ENCODE measurements at regions not wholly inside any gene's neighbourhood (a gene's known extent, or its start where the extent isn't known, plus 50 kb on each side); places are given as distances from the start of the nearest gene placed in this dataset.

DNA sequence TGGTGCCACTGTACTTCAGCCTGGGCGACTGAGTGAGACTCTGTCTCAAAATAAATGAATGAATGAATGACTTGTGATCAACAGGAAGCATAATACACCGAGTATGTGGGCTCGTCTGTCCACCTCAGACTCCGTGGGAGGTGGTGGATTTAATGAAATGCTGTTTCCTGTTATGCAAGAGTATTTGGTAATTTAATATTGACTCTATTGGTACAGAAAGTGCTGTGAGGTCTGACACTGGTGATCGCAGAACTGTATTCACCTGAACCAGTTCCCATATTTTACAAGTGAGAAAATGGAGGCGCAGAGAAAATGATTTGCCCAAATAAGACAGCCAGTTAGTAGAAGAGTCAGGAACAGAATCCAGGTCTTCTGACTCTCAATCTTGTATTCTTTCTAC lies 423.3 kb downstream of the RAPGEF2 start:
- no peak for ATAC-seq
- H3K27me3 Mint-ChIP-seq = no peaks in the 10 kb centered on the region
- H3K4me1 Mint-ChIP-seq = no peaks in the 10 kb centered on the region
- DNase-seq = no peak
- CTCF ChIA-PET = no interaction called here
- H3K36me3 Mint-ChIP-seq = no peaks in the 10 kb centered on the region
- H3K4me3 Mint-ChIP-seq = no peak overlapping the region
- no peaks in the 10 kb centered on the region for H3K9me3 Mint-ChIP-seq (ENCODE audit: low read depth)
- H3K27ac Mint-ChIP-seq = no peak overlapping the region

DNA sequence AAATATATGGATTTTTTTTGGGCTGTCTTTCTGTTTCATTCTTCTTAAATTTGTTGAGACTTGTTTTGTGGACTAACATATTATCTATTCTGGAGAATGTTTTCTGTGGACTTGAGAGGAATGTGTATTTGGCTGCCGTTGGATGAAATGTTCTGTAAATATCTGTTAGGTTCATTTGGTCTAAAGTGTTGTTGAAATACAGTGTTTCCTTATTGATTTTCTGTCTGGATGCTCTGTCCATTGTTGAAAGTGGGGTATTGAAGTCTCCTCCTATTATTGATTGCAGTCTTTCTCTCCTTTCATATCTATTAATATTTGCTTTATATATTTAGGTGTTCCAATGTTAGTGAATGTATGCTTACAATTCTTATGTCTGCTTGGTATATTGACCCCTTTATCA lies 431.8 kb downstream of the RAPGEF2 start:
- Mint-ChIP-seq H3K27me3 (no peaks in the 10 kb centered on the region), H3K36me3 (no peaks in the 10 kb centered on the region), H3K4me3 (no peak overlapping the region), H3K9me3 (ENCODE audit: low read depth) (peaks cover 4% of the 10 kb centered on the region), H3K4me1 (no peaks in the 10 kb centered on the region), H3K27ac (no peak overlapping the region)
- ATAC-seq (no peak), DNase-seq (no peak)
- CTCF ChIA-PET = no interaction called here

DNA sequence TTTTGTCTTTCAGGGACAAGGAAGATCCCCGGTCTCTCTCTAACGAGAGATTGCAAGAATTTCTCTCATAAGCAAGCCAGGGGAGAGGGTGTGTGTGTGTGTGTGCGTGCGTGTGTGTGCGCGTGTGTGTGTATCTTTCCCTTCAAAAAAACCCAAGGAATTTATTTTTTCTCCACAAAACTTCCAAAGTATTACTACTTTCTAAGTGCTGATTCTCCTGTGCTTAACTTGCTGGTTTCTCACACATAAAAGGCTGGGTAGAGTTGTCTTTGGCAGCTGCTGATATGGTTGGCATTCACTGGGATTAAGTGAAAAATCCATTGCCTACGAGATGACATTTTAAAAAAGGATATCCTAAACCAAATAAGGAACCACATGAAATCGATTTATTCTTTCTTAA lies 435.7 kb downstream of the RAPGEF2 start:
- ATAC-seq (no peak), DNase-seq (no peak)
- Mint-ChIP-seq H3K27me3 (no peaks in the 10 kb centered on the region), H3K36me3 (no peaks in the 10 kb centered on the region), H3K9me3 (ENCODE audit: low read depth) (peaks cover 2% of the 10 kb centered on the region), H3K27ac (no peak overlapping the region), H3K4me1 (no peaks in the 10 kb centered on the region), H3K4me3 (no peak overlapping the region)
- CTCF ChIA-PET = no interaction called here

DNA sequence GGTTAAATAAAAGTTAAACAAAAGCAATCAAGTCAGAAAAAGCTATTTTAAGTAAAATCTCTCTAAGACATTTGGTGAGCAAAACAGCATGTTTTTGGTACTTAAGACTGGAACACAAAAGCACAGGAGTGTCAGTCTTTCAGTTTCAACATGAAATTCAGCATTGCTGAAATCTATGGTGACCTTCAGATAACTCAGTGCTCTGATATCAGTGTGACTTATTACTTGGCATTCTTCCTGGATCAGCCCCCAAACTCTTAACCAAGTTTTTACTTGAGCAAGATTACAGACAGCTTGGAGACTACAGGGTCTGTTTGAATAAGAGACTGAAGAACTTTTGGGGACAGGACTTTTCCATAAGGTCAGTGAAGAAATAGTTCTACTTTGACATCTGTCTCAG lies 437.2 kb downstream of the RAPGEF2 start:
- Mint-ChIP-seq H3K4me1 (no peaks in the 10 kb centered on the region), H3K27ac (no peak overlapping the region), H3K27me3 (no peaks in the 10 kb centered on the region), H3K36me3 (no peaks in the 10 kb centered on the region), H3K9me3 (ENCODE audit: low read depth) (peaks cover under 1% of the 10 kb centered on the region), H3K4me3 (no peak overlapping the region)
- CTCF ChIA-PET = no interaction called here
- no peak for DNase-seq
- ATAC-seq = no peak

DNA sequence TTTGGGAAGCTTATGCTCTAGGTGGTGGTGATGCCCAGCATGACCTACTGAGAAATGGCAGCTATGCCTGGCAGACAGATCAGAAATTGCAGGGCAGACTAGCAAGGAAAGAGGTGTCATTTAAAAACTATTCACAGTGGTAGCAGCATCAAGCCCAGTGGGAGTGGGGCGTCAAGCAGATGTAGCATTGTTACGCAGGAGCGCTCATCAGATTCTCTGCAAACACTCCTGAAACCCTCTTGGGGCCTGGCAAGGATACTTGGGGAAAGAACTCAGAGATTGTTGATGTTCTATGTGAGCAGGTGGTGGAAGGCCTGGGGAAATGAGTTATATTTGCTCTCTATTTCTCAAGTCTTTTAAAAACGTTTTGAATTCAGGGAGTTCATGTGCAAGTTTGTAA lies 437.6 kb downstream of the RAPGEF2 start:
- Mint-ChIP-seq H3K27me3 (no peaks in the 10 kb centered on the region), H3K4me3 (no peak overlapping the region), H3K9me3 (ENCODE audit: low read depth) (no peaks in the 10 kb centered on the region), H3K27ac (no peak overlapping the region), H3K36me3 (no peaks in the 10 kb centered on the region), H3K4me1 (no peaks in the 10 kb centered on the region)
- DNase-seq = no peak
- CTCF ChIA-PET = no interaction called here
- ATAC-seq = no peak

DNA sequence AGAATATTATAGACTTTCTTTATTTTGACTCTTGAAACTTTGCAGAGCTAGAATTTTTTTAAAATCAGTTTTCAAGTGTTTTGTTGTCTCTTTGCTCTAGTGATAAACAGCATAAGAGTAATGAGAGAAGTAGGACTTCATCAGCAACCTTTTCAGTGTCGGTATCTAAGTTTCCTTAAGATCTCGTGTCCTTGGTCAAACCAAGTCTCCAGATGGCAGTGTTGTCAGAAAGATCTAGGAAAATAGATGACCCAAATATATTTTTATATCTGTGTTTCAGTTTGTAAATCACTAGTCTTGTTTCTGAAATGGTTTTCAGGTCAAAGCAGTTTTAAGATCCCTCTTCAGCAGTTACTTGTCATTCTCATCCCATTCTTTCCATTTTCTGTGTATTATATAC lies 438.3 kb downstream of the RAPGEF2 start:
- no peak overlapping the region for H3K4me3 Mint-ChIP-seq
- no peak overlapping the region for H3K27ac Mint-ChIP-seq
- H3K36me3 Mint-ChIP-seq = no peaks in the 10 kb centered on the region
- no peaks in the 10 kb centered on the region for H3K4me1 Mint-ChIP-seq
- DNase-seq (no peak), ATAC-seq (no peak)
- CTCF ChIA-PET = no interaction called here
- H3K27me3 Mint-ChIP-seq = no peaks in the 10 kb centered on the region
- no peaks in the 10 kb centered on the region for H3K9me3 Mint-ChIP-seq (ENCODE audit: low read depth)

DNA sequence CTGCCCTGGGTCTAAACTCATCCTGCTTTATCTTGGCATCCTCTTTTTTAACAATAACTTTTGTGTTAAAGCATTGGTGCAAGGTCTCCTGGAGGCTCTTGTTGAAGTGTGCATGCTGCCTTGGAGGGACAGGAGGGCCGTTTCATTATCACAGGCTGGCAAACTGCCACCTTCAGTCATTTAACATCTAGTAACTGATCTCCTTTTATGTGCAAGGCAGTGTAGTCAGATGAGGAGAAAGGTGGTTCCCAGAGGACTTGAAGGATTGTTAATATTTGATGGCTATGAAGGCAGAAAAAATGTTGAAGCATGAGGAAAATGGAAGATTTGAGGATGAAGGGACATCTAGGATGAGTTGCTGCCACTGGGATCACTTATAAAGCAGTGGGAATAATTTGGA lies 439.4 kb downstream of the RAPGEF2 start:
- no peaks in the 10 kb centered on the region for H3K36me3 Mint-ChIP-seq
- H3K4me1 Mint-ChIP-seq = no peaks in the 10 kb centered on the region
- H3K9me3 Mint-ChIP-seq (ENCODE audit: low read depth) = no peaks in the 10 kb centered on the region
- ATAC-seq (no peak), DNase-seq (no peak)
- no peak overlapping the region for H3K4me3 Mint-ChIP-seq
- H3K27ac Mint-ChIP-seq = no peak overlapping the region
- H3K27me3 Mint-ChIP-seq = no peaks in the 10 kb centered on the region
- CTCF ChIA-PET = no interaction called here

DNA sequence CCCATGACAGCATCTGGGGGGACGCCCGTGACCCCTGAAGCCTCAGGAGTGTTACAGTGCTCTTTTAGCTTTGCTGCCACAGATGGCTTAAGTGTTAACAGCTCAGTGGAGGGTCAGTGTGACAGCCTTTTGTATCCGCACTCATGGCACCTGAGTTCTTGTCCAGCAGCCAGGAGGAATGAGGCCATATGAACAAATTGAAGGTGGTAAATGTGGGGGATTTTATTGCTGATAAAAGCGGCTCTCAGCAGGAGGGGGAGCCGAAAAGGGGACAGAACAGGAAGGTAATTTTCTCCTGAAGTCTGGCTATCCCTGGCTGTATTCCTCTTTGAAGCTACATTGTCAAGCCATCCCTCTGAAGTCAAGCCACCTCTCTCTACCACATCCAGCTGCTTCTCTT lies 441.0 kb downstream of the RAPGEF2 start:
- H3K27me3 Mint-ChIP-seq = no peaks in the 10 kb centered on the region
- no peak overlapping the region for H3K4me3 Mint-ChIP-seq
- H3K27ac Mint-ChIP-seq = no peak overlapping the region
- no peaks in the 10 kb centered on the region for H3K36me3 Mint-ChIP-seq
- H3K9me3 Mint-ChIP-seq (ENCODE audit: low read depth) = no peaks in the 10 kb centered on the region
- ATAC-seq (no peak), DNase-seq (no peak)
- no peaks in the 10 kb centered on the region for H3K4me1 Mint-ChIP-seq
- CTCF ChIA-PET = no interaction called here

DNA sequence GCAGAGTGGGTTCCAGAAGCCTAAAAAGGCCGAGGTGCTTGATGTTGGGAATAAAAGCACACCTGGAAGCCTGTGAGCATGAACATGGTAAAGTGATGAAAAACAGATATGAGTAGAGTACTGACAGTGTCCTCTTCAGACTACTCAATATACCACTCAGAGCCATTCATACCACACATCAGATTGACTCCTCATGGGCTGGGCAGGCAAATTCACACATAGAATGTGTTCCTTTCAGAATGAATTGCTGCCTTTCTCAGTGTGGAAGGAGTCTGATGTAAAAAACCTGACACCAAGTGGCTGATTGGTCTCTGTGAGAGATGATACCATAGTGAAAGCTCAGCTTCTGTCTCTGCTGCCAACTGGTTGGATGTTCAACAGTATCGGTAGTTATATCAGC lies 442.7 kb downstream of the RAPGEF2 start:
- no peaks in the 10 kb centered on the region for H3K4me1 Mint-ChIP-seq
- H3K36me3 Mint-ChIP-seq = no peaks in the 10 kb centered on the region
- H3K27me3 Mint-ChIP-seq = no peaks in the 10 kb centered on the region
- CTCF ChIA-PET = no interaction called here
- DNase-seq = no peak
- H3K27ac Mint-ChIP-seq = no peak overlapping the region
- no peak overlapping the region for H3K4me3 Mint-ChIP-seq
- no peaks in the 10 kb centered on the region for H3K9me3 Mint-ChIP-seq (ENCODE audit: low read depth)
- ATAC-seq = no peak

DNA sequence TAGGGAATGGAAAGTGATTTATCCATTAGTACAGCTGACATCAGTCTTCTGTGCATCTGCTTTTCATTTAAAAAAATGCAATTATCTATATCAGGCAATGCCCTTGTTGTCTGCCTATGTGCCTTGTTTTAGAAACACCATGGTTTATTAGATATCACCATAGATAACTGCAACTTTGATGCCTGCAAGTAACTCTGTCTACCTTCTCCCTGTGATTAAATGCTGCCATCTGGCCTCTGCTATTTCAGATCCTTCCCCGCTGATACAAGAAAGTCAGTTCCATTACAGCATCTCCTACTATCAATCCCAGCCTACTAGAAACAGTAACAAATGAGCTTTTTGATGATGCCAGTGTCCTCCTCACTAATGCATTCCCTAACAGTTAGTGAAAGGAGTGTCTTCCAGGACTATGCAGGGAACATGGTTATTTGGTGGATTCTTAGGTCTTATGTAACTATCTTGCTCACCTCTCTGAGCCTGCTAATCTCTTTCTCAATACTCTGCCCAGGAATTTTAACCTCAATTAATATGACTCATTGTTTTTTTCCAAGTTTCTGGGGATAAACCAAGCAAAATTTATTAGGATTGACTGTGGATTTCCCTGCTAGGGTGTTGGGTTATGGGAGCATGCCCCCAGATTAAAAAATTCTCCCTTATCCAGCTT lies 444.9 kb downstream of the RAPGEF2 start:
- Mint-ChIP-seq H3K36me3 (no peaks in the 10 kb centered on the region), H3K4me3 (no peak overlapping the region), H3K4me1 (no peaks in the 10 kb centered on the region), H3K9me3 (ENCODE audit: low read depth) (no peaks in the 10 kb centered on the region), H3K27ac (no peak overlapping the region), H3K27me3 (no peaks in the 10 kb centered on the region)
- CTCF ChIA-PET = no interaction called here
- ATAC-seq (no peak), DNase-seq (no peak)

DNA sequence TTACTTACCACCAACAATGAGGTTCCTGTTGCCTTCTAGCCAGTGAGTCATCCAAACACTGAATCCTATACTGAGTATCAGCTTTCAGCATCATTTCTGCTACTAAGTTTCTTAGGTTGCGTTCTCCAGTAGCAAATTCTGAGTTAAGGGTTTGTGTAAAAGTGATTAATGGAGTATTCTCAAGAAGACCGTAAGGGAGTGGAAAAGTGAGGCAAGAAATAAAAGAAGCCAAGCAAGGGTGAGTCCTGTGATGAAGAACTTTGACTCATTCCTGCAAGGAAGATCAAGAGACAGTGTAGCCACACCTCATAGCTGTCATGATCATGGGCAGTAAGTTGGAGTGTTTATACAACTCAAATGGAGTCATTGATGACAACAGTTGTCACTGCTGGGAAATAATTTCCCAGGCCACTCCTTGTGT lies 446.2 kb downstream of the RAPGEF2 start:
- Mint-ChIP-seq H3K4me3 (no peak overlapping the region), H3K4me1 (no peaks in the 10 kb centered on the region), H3K27ac (no peak overlapping the region), H3K9me3 (ENCODE audit: low read depth) (no peaks in the 10 kb centered on the region), H3K36me3 (no peaks in the 10 kb centered on the region), H3K27me3 (no peaks in the 10 kb centered on the region)
- no peak for ATAC-seq
- CTCF ChIA-PET = no interaction called here
- no peak for DNase-seq

DNA sequence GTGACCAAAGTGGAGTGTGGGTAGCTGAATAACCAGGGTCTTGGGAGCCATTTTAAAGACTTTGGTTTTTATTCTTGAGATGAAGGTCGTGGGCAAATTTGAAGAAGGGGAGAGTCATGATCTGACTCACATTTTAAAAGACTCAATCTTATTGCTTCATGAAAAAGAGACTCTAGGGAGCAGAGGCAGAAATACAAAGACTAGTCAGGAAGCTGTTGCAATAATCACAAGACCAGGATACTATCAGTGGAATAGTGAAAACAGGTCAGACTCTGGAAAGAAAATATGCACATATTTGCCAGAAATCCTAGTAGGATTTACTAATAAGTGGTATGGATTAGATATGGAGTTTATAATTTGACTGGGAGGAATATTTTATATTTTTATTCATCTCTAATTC lies 448.4 kb downstream of the RAPGEF2 start:
- H3K27ac Mint-ChIP-seq = no peak overlapping the region
- H3K4me3 Mint-ChIP-seq = no peak overlapping the region
- no peaks in the 10 kb centered on the region for H3K36me3 Mint-ChIP-seq
- H3K9me3 Mint-ChIP-seq (ENCODE audit: low read depth) = no peaks in the 10 kb centered on the region
- H3K4me1 Mint-ChIP-seq = no peaks in the 10 kb centered on the region
- no peaks in the 10 kb centered on the region for H3K27me3 Mint-ChIP-seq
- ATAC-seq = no peak
- CTCF ChIA-PET = no interaction called here
- no peak for DNase-seq

DNA sequence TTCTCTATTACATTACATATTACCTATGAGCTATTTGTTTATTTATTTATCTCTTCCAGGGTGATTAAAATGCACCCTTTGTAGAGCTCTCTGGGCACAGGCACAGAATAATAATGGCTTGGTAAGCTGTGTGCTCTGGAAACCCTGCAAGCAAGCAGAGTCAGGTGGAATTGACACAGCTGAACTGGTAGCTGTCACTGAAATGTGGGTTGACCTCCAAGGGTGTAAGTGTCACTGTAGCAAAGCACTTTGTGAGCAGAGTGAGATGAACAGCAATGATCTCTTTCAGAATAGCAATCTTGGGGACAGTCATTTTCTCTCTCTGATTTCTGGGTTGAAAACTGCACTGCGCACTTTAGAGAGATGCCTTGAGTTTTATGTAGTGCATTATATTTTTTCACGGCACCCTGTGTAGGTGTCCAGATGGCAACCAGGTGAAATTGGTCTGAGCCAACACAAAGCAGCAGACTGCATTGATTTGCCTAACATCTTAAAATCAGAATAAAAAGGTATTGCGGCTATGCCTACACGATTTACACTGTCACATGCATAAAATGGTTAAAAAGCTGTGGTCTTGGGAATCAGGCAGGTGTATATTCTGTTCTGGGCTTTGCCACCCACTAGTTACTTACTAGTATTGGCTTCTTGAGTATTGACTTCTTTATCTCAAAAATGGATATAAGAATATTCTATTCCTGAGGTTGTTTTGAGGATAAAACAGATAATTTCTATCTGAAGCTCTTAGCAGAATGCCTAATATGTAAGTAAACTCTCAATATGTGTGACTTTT lies 450.3 kb downstream of the RAPGEF2 start:
- no peaks in the 10 kb centered on the region for H3K4me1 Mint-ChIP-seq
- CTCF ChIA-PET = no interaction called here
- no peaks in the 10 kb centered on the region for H3K27me3 Mint-ChIP-seq
- no peaks in the 10 kb centered on the region for H3K36me3 Mint-ChIP-seq
- H3K4me3 Mint-ChIP-seq = no peak overlapping the region
- ATAC-seq = no peak
- H3K9me3 Mint-ChIP-seq (ENCODE audit: low read depth) = no peaks in the 10 kb centered on the region
- H3K27ac Mint-ChIP-seq = no peak overlapping the region
- DNase-seq = no peak

DNA sequence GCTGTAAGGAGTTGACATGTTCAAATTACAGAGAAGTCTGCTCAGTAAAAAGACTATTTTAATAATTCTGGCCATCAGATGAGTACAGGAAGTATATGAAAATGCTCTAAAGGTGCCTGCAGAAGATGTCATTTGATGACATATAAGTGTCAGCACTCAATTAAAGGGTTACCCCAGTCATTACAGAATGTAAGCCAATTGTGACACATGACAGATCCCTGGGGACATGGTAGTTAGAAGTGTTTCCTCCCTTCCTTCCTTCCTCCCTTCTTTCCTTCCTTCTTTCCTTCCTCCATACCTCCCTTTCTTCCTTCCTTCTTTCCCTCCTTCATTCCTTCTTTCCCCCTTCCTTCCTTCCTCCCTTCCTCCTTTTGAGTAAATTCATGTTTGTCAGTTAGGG lies 453.0 kb downstream of the RAPGEF2 start:
- CTCF ChIA-PET = no interaction called here
- H3K4me1 Mint-ChIP-seq = no peaks in the 10 kb centered on the region
- ATAC-seq (no peak), DNase-seq (no peak)
- H3K27me3 Mint-ChIP-seq = no peaks in the 10 kb centered on the region
- no peaks in the 10 kb centered on the region for H3K36me3 Mint-ChIP-seq
- H3K9me3 Mint-ChIP-seq (ENCODE audit: low read depth) = no peaks in the 10 kb centered on the region
- H3K4me3 Mint-ChIP-seq = no peak overlapping the region
- H3K27ac Mint-ChIP-seq = no peak overlapping the region

Data from activated CD8-positive, alpha-beta memory T cell treated with anti-CD3 and anti-CD28 coated beads, Interleukin-2, amount 10 ng/mL, durations not matched to agents 7 days and 5 days (primary cell).